ENCODE measurements at regions not wholly inside any gene's neighbourhood (a gene's known extent, or its start where the extent isn't known, plus 50 kb on each side); places are given as distances from the start of the nearest gene placed in this dataset.

DNA sequence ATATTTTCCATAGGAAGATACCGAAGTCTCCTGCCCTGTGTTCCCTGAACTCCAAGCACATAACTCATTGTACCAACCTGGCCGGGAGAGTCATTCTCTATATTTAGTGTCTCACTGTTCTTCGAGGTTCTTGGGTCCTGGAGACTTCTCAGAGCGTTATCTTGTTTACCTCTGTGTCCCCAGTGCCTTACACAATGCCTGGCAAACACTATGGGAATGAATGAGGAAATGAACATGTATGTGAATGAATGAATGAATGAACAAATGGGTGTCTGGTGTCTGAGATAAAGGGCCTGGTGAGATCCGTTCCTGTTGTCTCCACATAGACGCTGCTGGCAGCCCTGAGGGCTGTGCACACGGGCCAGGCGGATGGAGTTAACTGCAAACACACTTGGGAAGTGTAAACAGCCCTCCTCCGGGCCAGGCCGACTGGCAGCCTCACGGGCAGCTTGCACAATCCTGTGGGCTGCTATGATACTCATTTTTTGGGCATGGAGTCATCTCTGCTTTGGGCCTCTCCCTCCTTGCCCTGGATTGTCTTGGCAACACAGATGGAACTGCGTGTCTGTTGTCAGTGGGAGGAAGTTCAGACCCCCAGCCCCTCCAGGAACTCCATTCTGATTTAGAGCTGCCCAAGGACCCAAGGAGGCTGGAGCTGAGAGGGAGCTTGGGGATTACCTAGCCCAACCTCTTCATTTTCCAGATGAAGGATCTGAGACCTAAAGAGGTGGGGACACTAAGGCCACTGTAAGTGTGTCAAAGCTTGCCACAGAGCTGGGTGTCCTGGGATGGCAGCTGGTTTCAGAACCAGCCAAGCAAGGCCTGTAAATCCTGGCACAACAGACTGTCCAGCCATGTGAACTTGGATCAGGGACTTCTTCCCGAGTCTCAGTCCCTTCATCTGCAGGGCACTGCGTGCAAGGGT is 124.4 kb downstream of the INHBB start (continued):
- TF ChIP-seq NFE2L1 (CRISPR knock-in tag; IDR thresholded peaks at IDR 0.05; ENCODE audit: borderline replicate concordance) (no peak), ATAD3A (CRISPR knock-in tag; IDR thresholded peaks at IDR 0.05) (no peak), HMG20B (CRISPR knock-in tag; conservative IDR thresholded peaks at IDR 0.05) (peak; percentile 84; the same call in 1 of the 2 replicates), STAG1 (CRISPR knock-in tag; IDR thresholded peaks at IDR 0.05) (peak; percentile 38), ZSCAN20 (CRISPR knock-in tag; IDR thresholded peaks at IDR 0.05; ENCODE audit: borderline replicate concordance) (0 out of 2 replicates have a peak, but pooled peaks have one; percentile 45), MIXL1 (CRISPR knock-in tag; IDR thresholded peaks at IDR 0.05) (0 out of 2 replicates have a peak, but pooled peaks have one; percentile 40), HNRNPLL (IDR thresholded peaks at IDR 0.05; ENCODE audit: low read depth, low read length, poor library complexity, severe bottlenecking) (peak; percentile 47), TCF7L2 (IDR thresholded peaks at IDR 0.05; ENCODE audit: low read depth, low read length) (no peak), ZNF33A (CRISPR knock-in tag; IDR thresholded peaks at IDR 0.05; ENCODE audit: borderline replicate concordance) (peak; percentile 87; the same call in 1 of the 2 replicates), ZNF746 (CRISPR knock-in tag; IDR thresholded peaks at IDR 0.05) (peak; percentile 90), ZNF44 (CRISPR knock-in tag; IDR thresholded peaks at IDR 0.05) (peak; percentile 93), KDM1A (CRISPR knock-in tag; IDR thresholded peaks at IDR 0.05) (no peak; the same call in 1 of the 2 replicates), SP4 (CRISPR knock-in tag; IDR thresholded peaks at IDR 0.05) (no peak), ZNF768 (CRISPR knock-in tag; IDR thresholded peaks at IDR 0.05) (peak; percentile 59; the same call in 1 of the 2 replicates), RORA (CRISPR knock-in tag; IDR thresholded peaks at IDR 0.05) (no peak), ASH2L (IDR thresholded peaks at IDR 0.05; ENCODE audit: insufficient read length, low read depth, low read length) (no peak), SP2 (CRISPR knock-in tag; IDR thresholded peaks at IDR 0.05) (no peak)
- TF ChIP-seq, protein P1, sequence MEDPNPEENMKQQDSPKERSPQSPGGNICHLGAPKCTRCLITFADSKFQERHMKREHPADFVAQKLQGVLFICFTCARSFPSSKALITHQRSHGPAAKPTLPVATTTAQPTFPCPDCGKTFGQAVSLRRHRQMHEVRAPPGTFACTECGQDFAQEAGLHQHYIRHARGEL (CRISPR knock-in tag; IDR thresholded peaks at IDR 0.05), result no peak
- TF ChIP-seq, protein P2, sequence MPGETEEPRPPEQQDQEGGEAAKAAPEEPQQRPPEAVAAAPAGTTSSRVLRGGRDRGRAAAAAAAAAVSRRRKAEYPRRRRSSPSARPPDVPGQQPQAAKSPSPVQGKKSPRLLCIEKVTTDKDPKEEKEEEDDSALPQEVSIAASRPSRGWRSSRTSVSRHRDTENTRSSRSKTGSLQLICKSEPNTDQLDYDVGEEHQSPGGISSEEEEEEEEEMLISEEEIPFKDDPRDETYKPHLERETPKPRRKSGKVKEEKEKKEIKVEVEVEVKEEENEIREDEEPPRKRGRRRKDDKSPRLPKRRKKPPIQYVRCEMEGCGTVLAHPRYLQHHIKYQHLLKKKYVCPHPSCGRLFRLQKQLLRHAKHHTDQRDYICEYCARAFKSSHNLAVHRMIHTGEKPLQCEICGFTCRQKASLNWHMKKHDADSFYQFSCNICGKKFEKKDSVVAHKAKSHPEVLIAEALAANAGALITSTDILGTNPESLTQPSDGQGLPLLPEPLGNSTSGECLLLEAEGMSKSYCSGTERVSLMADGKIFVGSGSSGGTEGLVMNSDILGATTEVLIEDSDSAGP (CRISPR knock-in tag; IDR thresholded peaks at IDR 0.05; ENCODE audit: borderline replicate concordance), result peak; percentile 80; the same call in 1 of the 2 replicates
- TF ChIP-seq, protein P3, sequence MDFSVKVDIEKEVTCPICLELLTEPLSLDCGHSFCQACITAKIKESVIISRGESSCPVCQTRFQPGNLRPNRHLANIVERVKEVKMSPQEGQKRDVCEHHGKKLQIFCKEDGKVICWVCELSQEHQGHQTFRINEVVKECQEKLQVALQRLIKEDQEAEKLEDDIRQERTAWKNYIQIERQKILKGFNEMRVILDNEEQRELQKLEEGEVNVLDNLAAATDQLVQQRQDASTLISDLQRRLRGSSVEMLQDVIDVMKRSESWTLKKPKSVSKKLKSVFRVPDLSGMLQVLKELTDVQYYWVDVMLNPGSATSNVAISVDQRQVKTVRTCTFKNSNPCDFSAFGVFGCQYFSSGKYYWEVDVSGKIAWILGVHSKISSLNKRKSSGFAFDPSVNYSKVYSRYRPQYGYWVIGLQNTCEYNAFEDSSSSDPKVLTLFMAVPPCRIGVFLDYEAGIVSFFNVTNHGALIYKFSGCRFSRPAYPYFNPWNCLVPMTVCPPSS (IDR thresholded peaks at IDR 0.05), result no peak
- TF ChIP-seq, protein P4, sequence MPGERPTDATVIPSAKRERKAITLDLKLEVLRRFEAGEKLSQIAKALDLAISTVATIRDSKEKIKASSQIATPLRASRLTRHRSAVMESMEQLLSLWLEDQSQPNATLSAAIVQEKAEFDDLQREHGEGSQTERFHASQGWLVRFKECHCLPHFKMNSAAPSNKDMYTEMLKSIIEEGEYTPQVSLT (CRISPR knock-in tag; IDR thresholded peaks at IDR 0.05; ENCODE audit: borderline replicate concordance, low read depth), result no peak
- TF ChIP-seq, protein P5, sequence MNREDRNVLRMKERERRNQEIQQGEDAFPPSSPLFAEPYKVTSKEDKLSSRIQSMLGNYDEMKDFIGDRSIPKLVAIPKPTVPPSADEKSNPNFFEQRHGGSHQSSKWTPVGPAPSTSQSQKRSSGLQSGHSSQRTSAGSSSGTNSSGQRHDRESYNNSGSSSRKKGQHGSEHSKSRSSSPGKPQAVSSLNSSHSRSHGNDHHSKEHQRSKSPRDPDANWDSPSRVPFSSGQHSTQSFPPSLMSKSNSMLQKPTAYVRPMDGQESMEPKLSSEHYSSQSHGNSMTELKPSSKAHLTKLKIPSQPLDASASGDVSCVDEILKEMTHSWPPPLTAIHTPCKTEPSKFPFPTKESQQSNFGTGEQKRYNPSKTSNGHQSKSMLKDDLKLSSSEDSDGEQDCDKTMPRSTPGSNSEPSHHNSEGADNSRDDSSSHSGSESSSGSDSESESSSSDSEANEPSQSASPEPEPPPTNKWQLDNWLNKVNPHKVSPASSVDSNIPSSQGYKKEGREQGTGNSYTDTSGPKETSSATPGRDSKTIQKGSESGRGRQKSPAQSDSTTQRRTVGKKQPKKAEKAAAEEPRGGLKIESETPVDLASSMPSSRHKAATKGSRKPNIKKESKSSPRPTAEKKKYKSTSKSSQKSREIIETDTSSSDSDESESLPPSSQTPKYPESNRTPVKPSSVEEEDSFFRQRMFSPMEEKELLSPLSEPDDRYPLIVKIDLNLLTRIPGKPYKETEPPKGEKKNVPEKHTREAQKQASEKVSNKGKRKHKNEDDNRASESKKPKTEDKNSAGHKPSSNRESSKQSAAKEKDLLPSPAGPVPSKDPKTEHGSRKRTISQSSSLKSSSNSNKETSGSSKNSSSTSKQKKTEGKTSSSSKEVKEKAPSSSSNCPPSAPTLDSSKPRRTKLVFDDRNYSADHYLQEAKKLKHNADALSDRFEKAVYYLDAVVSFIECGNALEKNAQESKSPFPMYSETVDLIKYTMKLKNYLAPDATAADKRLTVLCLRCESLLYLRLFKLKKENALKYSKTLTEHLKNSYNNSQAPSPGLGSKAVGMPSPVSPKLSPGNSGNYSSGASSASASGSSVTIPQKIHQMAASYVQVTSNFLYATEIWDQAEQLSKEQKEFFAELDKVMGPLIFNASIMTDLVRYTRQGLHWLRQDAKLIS (CRISPR knock-in tag; IDR thresholded peaks at IDR 0.05), result no peak
